HG02588 (cell line): ENCODE measurements at regions not wholly inside any gene's neighbourhood (a gene's known extent, or its start where the extent isn't known, plus 50 kb on each side); places are given as distances from the start of the nearest gene placed in this dataset.
A peak's percentile ranks its signal among the peaks of the same experiment; 100 is the strongest.

Source experiments
- ATAC-seq: cut with Tn5 transposase; IDR thresholded peaks from one replicate; pipeline ENCODE4 v1.9.1; 2021; ENCODE audit warnings: mild to moderate bottlenecking, moderate library complexity; ENCODE audit not compliant: unreplicated experiment

- no peak for ATAC-seq
Observed at GRCh38 chr5:103434057-103434456, 128.5 kb downstream of the NUDT12 start.

DNA sequence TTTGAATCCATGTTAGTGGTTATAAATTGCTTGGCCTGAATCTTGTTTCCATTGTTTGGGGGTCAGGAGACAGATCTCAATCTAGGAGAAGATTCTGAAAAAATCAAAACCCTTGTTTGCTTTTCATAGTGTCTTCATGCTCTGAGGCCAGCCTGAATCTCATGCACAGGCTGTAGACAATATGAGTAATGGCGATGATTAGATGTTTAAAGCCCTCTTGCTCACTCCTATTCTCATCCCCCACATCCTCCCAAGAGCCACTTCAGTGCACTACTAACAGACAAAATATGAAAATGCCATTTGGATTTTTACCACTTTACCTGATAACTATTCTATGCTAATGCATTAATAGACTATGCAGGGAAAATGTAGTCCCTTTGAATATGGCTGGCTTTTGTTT is 129.4 kb downstream of the NUDT12 start:
- ATAC-seq, result no peak

DNA sequence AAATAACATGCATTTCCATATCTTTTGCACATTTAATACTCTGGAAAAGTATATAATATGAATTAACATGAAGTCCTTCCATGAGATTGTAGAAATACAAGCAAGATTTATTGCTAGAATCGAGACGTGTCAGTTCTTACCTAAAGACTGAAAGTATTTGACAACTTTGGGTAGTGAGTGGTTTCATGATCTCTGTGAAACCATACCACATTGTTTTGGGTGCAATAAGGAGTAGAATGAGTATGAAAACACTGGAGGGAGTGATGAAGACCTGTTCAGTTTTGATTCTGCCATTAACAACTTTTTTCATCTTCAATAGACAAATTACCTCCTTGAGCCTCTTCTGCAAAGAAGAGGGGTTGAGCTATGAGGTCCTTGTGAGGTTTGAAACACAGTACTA is 133.7 kb downstream of the NUDT12 start:
- ATAC-seq, result no peak

DNA sequence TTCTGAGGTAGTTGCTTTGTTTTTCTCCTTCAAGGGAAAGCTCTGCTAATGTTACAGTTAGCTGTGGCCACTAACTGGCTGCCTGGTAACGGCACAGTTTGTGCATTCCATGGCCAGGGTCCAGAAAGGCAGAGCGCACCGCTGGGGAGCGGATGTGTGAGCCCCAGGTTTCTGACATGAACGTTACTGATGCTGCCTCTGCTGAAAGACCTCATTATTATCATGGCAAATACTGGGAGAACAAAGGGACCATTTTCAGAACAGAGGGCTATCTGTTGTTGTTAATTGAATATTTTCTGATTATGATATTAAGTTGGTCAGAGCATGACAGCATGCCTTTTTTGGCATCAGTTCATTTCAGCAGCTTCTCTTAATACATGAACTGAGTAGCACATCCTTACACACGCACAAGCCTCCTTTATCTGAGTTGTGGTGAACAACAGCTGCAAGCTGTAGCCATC is 134.1 kb downstream of the NUDT12 start:
- ATAC-seq, result no peak

DNA sequence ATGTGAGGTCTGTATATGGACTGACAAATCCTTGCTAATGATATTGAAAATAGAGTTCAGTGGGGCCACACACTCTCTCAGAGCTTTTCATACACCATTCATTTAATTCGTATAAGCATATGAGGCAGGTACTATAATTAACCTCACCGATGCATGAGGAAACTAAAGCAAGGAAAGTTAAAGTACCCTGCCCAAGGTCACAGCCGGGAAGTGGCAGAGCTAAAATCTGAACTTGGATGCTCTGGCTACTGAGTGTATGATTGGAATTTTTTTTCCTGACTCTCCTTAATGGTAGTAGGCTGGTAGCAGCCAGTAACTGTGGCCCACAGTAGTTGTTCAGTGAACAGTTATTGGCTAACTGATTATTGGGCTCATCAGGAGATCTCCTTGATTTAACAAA is 135.3 kb downstream of the NUDT12 start:
- ATAC-seq, result no peak

- ATAC-seq, result no peak
Observed at GRCh38 chr5:103425686-103426454, 136.7 kb downstream of the NUDT12 start.

- no peak for ATAC-seq
Observed at GRCh38 chr5:103424453-103425205, 138.0 kb downstream of the NUDT12 start.

- no peak for ATAC-seq
Observed at GRCh38 chr5:103424026-103424425, 138.6 kb downstream of the NUDT12 start.

- no peak for ATAC-seq
Observed at GRCh38 chr5:103422756-103423155, 139.8 kb downstream of the NUDT12 start.

GRCh38 chr5:103414604-103415003 is 148.0 kb downstream of the NUDT12 start:
- no peak for ATAC-seq

- no peak for ATAC-seq
Observed at GRCh38 chr5:103411711-103412110, 150.9 kb downstream of the NUDT12 start.

GRCh38 chr5:103410172-103410571 is 151.6 kb downstream of the MACIR start:
- peak; percentile 99 for ATAC-seq

GRCh38 chr5:103409013-103409670 is 150.6 kb downstream of the MACIR start:
- no peak for ATAC-seq

DNA sequence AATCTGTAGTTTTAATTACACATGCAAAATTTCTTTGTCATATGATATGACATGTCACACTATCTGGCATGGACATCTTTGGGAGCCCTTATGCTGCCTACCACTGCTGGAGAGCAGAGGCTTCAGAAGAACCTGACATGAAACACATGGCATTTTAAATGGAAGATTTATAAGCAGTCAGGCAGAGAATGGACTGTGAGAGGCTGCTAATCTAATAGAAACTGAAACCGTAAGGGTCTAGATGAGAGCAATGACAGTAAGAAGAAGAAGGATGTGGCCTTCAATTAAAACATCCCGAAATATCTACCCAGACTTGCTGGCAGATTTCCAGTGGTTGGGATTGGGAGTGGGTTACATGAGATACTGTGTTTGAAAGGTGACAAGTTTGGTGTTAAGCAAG is 149.8 kb downstream of the MACIR start:
- ATAC-seq, result no peak

DNA sequence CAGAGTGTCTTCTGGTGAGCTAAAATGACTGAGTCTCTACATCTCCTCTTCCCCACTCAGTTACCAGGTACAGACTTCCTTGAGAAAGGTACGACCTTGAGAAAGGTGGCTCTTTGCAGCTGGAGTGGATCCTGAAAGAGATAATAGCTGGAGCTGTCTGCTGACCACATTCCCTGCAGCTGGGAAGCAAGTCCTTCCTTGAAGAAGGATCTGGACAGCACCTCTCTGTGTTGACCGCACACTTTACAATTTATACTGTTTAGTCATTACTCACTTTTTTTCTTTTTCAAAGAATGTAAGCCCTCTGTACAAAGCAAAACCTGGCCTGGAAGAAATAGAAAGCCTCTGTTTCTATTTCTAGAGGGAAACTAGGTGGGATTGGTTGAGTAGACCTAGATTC is 148.8 kb downstream of the MACIR start:
- no peak for ATAC-seq

DNA sequence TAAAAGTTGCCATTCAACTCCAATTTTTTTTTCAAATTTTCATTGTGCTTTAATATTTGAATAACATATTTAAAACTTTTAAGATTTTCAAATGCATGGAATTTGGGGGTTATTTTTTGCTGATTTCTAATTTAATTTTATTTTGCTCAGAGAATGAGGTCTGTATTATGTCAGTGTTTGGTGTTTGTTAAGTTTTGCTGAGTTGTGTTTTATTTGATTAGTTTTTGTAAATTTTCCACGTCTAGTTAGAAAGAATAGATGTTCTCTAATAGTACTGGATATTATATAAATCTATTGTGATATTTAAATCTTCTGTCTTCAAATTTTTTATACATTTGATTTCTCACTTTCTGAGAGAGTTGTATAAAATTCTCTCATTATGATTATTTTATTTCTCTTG is 145.9 kb downstream of the MACIR start:
- ATAC-seq, result no peak

- ATAC-seq, result no peak
Observed at GRCh38 chr5:103402851-103403250, 144.3 kb downstream of the MACIR start.

DNA sequence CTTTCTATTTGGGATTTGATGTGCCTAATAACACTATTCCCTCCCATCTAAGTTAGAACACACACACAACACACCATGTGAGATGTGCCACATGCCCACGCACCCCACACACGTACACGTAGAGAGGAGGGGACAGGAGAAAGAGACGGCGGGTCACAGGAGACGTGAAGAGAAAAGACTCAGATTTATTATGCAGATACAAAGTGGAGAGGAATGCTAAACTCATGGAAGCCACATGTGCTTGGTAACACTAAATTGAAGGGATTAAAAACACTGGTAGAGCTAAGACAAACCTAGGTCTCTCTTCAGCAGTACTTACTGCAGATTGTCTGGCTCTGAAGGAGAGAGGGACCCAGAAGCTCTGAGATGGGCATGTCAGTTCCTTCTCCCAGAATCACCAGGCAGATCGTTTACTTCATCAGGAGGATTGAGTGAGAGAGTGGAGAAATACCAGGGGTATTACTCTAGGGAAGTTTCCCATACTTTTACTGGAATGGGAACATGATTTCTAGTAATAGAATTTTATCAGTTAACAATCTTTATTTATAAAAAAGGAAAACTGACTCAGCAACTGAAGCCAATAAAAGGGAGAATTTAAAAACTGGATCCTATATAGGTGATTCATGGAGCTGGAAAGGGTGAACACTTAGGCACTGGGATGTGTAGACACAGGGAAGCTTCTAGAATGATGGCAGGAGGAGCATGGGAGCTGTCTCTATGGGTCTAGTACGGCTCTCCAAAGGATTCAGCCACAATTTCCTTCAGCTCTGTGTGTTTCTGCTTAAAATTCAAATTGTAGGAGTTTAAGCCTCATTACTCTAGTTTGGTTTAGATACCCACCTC is 139.4 kb downstream of the MACIR start:
- ATAC-seq, result no peak

- no peak for ATAC-seq
Observed at GRCh38 chr5:103394676-103395075, 136.1 kb downstream of the MACIR start.

DNA sequence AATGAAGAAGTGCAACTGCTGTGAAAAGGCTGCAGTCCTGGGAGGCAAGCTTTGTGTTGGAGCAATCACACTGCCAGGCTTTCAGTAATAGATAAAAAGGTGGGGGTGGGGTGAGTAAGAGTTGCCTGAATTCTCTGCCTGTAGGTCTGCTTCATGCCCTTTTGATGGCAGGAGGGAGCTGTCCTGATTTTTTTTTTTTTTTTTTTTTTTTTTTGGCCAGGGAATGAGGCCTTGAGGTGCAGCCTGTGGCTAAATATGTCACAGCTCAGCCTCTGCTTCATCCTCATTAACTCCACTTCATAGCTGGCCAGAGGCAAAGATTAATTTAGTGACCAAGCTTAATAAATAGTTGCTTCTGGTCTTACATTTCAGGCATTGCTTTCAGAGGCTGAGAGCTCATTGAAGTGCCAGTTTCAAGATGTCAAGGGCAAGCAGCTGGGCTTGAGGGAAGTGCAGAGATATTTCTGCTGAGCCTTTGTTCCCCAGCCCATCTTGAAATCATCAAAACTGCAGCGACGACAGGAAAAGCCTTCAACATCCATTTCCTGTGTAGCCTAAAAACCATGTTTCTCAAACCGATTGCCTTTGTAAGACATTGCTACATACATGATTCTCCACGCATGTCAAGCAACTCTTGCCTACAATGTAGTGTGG is 134.7 kb downstream of the MACIR start:
- ATAC-seq, result no peak
